HepG2 (cell line): ENCODE measurements at regions not wholly inside any gene's neighbourhood (a gene's known extent, or its start where the extent isn't known, plus 50 kb on each side); places are given as distances from the start of the nearest gene placed in this dataset.

ENCODE experiments used
- ARID3A ChIP-seq: IDR thresholded peaks from 2 replicates; pipeline ENCODE4 v1.6.1; 2012; ENCODE audit warnings: low read depth, low read length, improper control_type of control experiment
- BRCA1 ChIP-seq: sonication (generic); formaldehyde crosslinking; IDR thresholded peaks from 2 replicates; pipeline ENCODE4 v1.4.0; 2020; ENCODE audit warnings: missing genetic modification reagents
- CENPBD1 ChIP-seq: sonication (generic); formaldehyde crosslinking; IDR thresholded peaks from 2 replicates; pipeline ENCODE4 v1.8.0; 2022; ENCODE audit warnings: missing genetic modification reagents, low read depth, mild to moderate bottlenecking, borderline replicate concordance
- CHCHD3 ChIP-seq: sonication (generic); formaldehyde crosslinking; IDR thresholded peaks from 2 replicates; pipeline ENCODE4 v1.8.0; 2022; ENCODE audit warnings: mild to moderate bottlenecking, missing genetic modification reagents, moderate library complexity
- FOXO1 ChIP-seq: sonication (generic); formaldehyde crosslinking; IDR thresholded peaks from 2 replicates; pipeline ENCODE4 v1.4.0; 2020; ENCODE audit warnings: missing genetic modification reagents
- HHEX ChIP-seq: IDR thresholded peaks from 2 replicates; pipeline ENCODE4 v1.6.1; 2016; ENCODE audit warnings: control low read depth
- KDM3A ChIP-seq: IDR thresholded peaks from 2 replicates; pipeline ENCODE4 v1.6.1; 2018; ENCODE audit warnings: low read depth, missing compliant biosample characterization
- KLF9 ChIP-seq: IDR thresholded peaks from 2 replicates; pipeline ENCODE4 v1.6.1; 2016; ENCODE audit warnings: low read depth
- MIXL1 ChIP-seq: IDR thresholded peaks from 2 replicates; pipeline ENCODE4 v1.6.1; 2016
- MTF1 ChIP-seq: sonication (generic); formaldehyde crosslinking; IDR thresholded peaks from 2 replicates; pipeline ENCODE4 v1.5.0; 2020; ENCODE audit warnings: missing genetic modification reagents
- NR2F2 ChIP-seq: IDR thresholded peaks from 2 replicates; pipeline ENCODE4 v1.6.1; 2012; ENCODE audit warnings: low read depth, inconsistent platforms, borderline replicate concordance
- PAF1 ChIP-seq: IDR thresholded peaks from 2 replicates; pipeline ENCODE4 v1.6.1; 2016; ENCODE audit warnings: missing genetic modification reagents, missing compliant biosample characterization
- RBM39 ChIP-seq: fragments of 200-400 bp; formaldehyde crosslinking; IDR thresholded peaks from one replicate; pipeline ENCODE4 v1.6.1; 2018; ENCODE audit warnings: antibody characterized with exemption, mild to moderate bottlenecking, low read depth, low read length; ENCODE audit not compliant: poor library complexity, severe bottlenecking
- RFX1 ChIP-seq: fragments of 450-650 bp; IDR thresholded peaks from 2 replicates; pipeline ENCODE4 v1.6.1; 2017
- SMAD3 ChIP-seq: sonication (generic); formaldehyde crosslinking; IDR thresholded peaks from 2 replicates; pipeline ENCODE4 v1.4.0; 2020; ENCODE audit warnings: missing genetic modification reagents
- TBX2 ChIP-seq: sonication (generic); formaldehyde crosslinking; IDR thresholded peaks from 2 replicates; pipeline ENCODE4 v1.5.0; 2020; ENCODE audit warnings: missing genetic modification reagents, mild to moderate bottlenecking, borderline replicate concordance
- THRA ChIP-seq: sonication (generic); formaldehyde crosslinking; IDR thresholded peaks from 2 replicates; pipeline ENCODE4 v1.4.0; 2020; ENCODE audit warnings: missing genetic modification reagents, borderline replicate concordance
- ZBTB8A ChIP-seq: sonication (generic); formaldehyde crosslinking; IDR thresholded peaks from 2 replicates; pipeline ENCODE4 v1.4.0; 2020; ENCODE audit warnings: mild to moderate bottlenecking, low read depth, missing genetic modification reagents, borderline replicate concordance
- ZMYM4 ChIP-seq: sonication (generic); formaldehyde crosslinking; IDR thresholded peaks from 2 replicates; pipeline ENCODE4 v1.8.1; 2023; ENCODE audit warnings: mild to moderate bottlenecking, missing genetic modification reagents
- ZNF639 ChIP-seq: conservative IDR thresholded peaks from 2 replicates; pipeline ENCODE4 v1.6.1; 2018; ENCODE audit warnings: missing genetic modification reagents
- ZNF746 ChIP-seq: sonication (generic); formaldehyde crosslinking; IDR thresholded peaks from 2 replicates; pipeline ENCODE4 v1.8.0; 2022; ENCODE audit warnings: mild to moderate bottlenecking, missing genetic modification reagents
- TF ChIP-seq, protein P1 (sequence below): IDR thresholded peaks from 2 replicates; pipeline ENCODE4 v1.6.1; 2016; ENCODE audit warnings: control low read depth
- TF ChIP-seq, protein P2 (sequence below): sonication (generic); formaldehyde crosslinking; IDR thresholded peaks from 2 replicates; pipeline ENCODE4 v1.8.0; 2022; ENCODE audit warnings: mild to moderate bottlenecking, missing genetic modification reagents, moderate library complexity
- TF ChIP-seq, protein P3 (sequence below): IDR thresholded peaks from 2 replicates; pipeline ENCODE4 v1.6.1; 2016; ENCODE audit warnings: missing compliant biosample characterization, missing genetic modification reagents, borderline replicate concordance

DNA sequence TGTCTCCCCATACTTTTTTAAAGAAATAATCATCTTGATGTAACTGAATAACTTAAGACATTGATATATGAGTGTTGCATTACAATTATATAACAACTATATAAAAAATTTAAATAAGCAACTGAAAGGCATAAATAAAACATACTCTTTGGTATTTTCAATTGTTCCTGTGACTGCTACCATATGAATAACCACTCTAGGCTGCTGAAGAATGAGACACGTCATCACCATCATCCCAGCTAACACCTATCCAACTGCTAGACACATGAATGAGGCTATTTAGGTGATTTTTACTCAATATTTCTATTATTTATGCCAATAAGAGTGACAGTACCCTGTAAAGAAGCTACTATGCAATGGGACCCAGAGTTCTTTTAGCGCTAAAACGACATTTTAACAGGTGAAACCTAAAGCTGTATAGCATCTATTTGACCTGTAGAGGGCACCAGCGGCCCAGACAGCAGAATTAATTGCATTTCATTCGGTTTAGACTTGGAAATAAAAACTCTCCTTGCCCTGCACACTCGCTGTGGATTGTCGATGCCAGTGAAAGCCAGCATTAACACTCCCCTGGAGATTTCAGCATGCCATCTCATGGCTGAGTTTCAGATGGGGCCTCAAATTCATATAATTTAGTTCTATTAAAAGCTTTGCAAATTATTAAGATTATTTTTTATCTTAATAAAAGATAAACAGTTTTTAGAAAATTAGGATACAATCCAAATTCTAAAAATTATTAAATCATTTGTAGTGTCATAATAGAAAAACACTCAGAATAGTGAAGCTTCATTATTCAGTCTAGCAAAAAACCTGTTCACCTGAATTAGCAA, 89.4 kb upstream of the MAP2 start (continued):
- TF ChIP-seq THRA (no peak), ARID3A (peak; percentile 81), RFX1 (no peak), SMAD3 (peak; percentile 55; the same call in 1 of the 2 replicates), PAF1 (no peak), KLF9 (no peak), NR2F2 (no peak), ZMYM4 (no peak), RBM39 (no peak), HHEX (CRISPR knock-in tag) (no peak), ZNF746 (CRISPR knock-in tag) (no peak), KDM3A (CRISPR knock-in tag) (no peak), CHCHD3 (CRISPR knock-in tag) (no peak), TBX2 (no peak), MIXL1 (peak; percentile 70; the same call in 1 of the 2 replicates), BRCA1 (CRISPR knock-in tag) (no peak), CENPBD1 (CRISPR knock-in tag) (no peak), ZNF639 (CRISPR knock-in tag) (no peak), FOXO1 (no peak), ZBTB8A (CRISPR knock-in tag) (no peak), MTF1 (CRISPR knock-in tag) (no peak)
- TF ChIP-seq, protein P1, sequence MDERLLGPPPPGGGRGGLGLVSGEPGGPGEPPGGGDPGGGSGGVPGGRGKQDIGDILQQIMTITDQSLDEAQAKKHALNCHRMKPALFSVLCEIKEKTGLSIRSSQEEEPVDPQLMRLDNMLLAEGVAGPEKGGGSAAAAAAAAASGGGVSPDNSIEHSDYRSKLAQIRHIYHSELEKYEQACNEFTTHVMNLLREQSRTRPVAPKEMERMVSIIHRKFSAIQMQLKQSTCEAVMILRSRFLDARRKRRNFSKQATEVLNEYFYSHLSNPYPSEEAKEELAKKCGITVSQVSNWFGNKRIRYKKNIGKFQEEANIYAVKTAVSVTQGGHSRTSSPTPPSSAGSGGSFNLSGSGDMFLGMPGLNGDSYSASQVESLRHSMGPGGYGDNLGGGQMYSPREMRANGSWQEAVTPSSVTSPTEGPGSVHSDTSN (CRISPR knock-in tag): no peak
- TF ChIP-seq, protein P2, sequence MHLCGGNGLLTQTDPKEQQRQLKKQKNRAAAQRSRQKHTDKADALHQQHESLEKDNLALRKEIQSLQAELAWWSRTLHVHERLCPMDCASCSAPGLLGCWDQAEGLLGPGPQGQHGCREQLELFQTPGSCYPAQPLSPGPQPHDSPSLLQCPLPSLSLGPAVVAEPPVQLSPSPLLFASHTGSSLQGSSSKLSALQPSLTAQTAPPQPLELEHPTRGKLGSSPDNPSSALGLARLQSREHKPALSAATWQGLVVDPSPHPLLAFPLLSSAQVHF (CRISPR knock-in tag): no peak
- TF ChIP-seq, protein P3, sequence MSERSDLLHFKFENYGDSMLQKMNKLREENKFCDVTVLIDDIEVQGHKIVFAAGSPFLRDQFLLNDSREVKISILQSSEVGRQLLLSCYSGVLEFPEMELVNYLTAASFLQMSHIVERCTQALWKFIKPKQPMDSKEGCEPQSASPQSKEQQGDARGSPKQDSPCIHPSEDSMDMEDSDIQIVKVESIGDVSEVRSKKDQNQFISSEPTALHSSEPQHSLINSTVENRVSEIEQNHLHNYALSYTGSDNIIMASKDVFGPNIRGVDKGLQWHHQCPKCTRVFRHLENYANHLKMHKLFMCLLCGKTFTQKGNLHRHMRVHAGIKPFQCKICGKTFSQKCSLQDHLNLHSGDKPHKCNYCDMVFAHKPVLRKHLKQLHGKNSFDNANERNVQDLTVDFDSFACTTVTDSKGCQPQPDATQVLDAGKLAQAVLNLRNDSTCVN (CRISPR knock-in tag): no peak
